ENCODE measurements at regions not wholly inside any gene's neighbourhood (a gene's known extent, or its start where the extent isn't known, plus 50 kb on each side); places are given as distances from the start of the nearest gene placed in this dataset.

- H3K36me3 Mint-ChIP-seq, result no peaks in the 10 kb centered on the region
- H3K79me2 ChIP-seq (ENCODE audit: insufficient read depth, low read length), result no peaks in the 10 kb centered on the region
- peaks cover 0 to 4% (median 2%) of the 10 kb centered on the region in 7 donors for H3K9me3 Mint-ChIP-seq
- H3K27me3 Mint-ChIP-seq (ENCODE audit: low read depth in 3 of 3), result peaks cover 6 to 10% (median 9%) of the 10 kb centered on the region in 3 donors
- H4K20me1 ChIP-seq (ENCODE audit: insufficient read depth, low read length), result no peaks in the 10 kb centered on the region
- peaks cover 0 to 2% of the 10 kb centered on the region in 2 donors for H3K27me3 ChIP-seq (ENCODE audit: control insufficient read depth in 2 of 2, insufficient read depth in 2 of 2, low read length in 2 of 2)
- H3K27ac ChIP-seq (ENCODE audit: low read depth in 1 of 2, low read length in 2 of 2), result no peak overlapping the region
- no peak overlapping the region for H3K4me3 ChIP-seq (replicated peaks in 1 of 3; ENCODE audit: low read depth in 2 of 3, low read length in 3 of 3)
- no peak overlapping the region for H2AFZ ChIP-seq (ENCODE audit: insufficient read depth, low read depth, low read length, poor library complexity, severe bottlenecking)
- H3K4me3 Mint-ChIP-seq, result no peak overlapping the region
- H3K4me1 Mint-ChIP-seq, result no peaks in the 10 kb centered on the region
- TF ChIP-seq CTCF (IDR thresholded peaks at IDR 0.05), result no peak
- no peaks in the 10 kb centered on the region for H3K9me3 ChIP-seq (replicated peaks in 1 of 2; ENCODE audit: control insufficient read depth in 1 of 2, insufficient read depth in 1 of 2, low read length in 2 of 2)
- no peaks in the 10 kb centered on the region for H3K4me1 ChIP-seq (ENCODE audit: control insufficient read depth in 1 of 2, insufficient read depth in 2 of 2, low read length in 2 of 2)
- no peak overlapping the region for H3K27ac Mint-ChIP-seq
- DNase-seq, result no peak
- no peak overlapping the region for H3K4me2 ChIP-seq (replicated peaks; ENCODE audit: extremely low read depth, low read length, poor library complexity, severe bottlenecking)
- no peak overlapping the region for H3K9ac ChIP-seq (ENCODE audit: insufficient read depth, low read length, poor library complexity, severe bottlenecking)
- intact Hi-C loops (cut with micrococcal nuclease), result no loop called here
- no peaks in the 10 kb centered on the region for H3K36me3 ChIP-seq (replicated peaks in 1 of 2; ENCODE audit: control insufficient read depth in 1 of 2, insufficient read depth in 2 of 2, low read length in 2 of 2)
These were observed 160.7 kb upstream of the SV2C start for GRCh38 chr5:75922480-75922879.

- no peak overlapping the region for H3K4me3 ChIP-seq (replicated peaks in 1 of 3; ENCODE audit: low read depth in 2 of 3, low read length in 3 of 3)
- H3K4me2 ChIP-seq (replicated peaks; ENCODE audit: extremely low read depth, low read length, poor library complexity, severe bottlenecking), result no peak overlapping the region
- no peaks in the 10 kb centered on the region for H3K4me1 Mint-ChIP-seq
- no peaks in the 10 kb centered on the region for H3K4me1 ChIP-seq (ENCODE audit: control insufficient read depth in 1 of 2, insufficient read depth in 2 of 2, low read length in 2 of 2)
- H3K9ac ChIP-seq (ENCODE audit: insufficient read depth, low read length, poor library complexity, severe bottlenecking), result no peak overlapping the region
- no peaks in the 10 kb centered on the region for H3K9me3 ChIP-seq (replicated peaks in 1 of 2; ENCODE audit: control insufficient read depth in 1 of 2, insufficient read depth in 1 of 2, low read length in 2 of 2)
- H4K20me1 ChIP-seq (ENCODE audit: insufficient read depth, low read length), result no peaks in the 10 kb centered on the region
- intact Hi-C loops (cut with micrococcal nuclease), result no loop called here
- H3K27ac ChIP-seq (ENCODE audit: low read depth in 1 of 2, low read length in 2 of 2), result no peak overlapping the region
- H3K27me3 Mint-ChIP-seq (ENCODE audit: low read depth in 3 of 3), result peaks cover 10 to 15% (median 10%) of the 10 kb centered on the region in 3 donors
- WGBS (ENCODE audit: insufficient coverage), result 97% methylated on average over 4 of the region's 6 CpGs
- H3K27me3 ChIP-seq (ENCODE audit: control insufficient read depth in 2 of 2, insufficient read depth in 2 of 2, low read length in 2 of 2), result no peaks in the 10 kb centered on the region
- no peak for TF ChIP-seq CTCF (IDR thresholded peaks at IDR 0.05)
- no peaks in the 10 kb centered on the region for H3K36me3 Mint-ChIP-seq
- no peaks in the 10 kb centered on the region for H3K79me2 ChIP-seq (ENCODE audit: insufficient read depth, low read length)
- no peak overlapping the region for H3K4me3 Mint-ChIP-seq
- no peaks in the 10 kb centered on the region for H3K36me3 ChIP-seq (replicated peaks in 1 of 2; ENCODE audit: control insufficient read depth in 1 of 2, insufficient read depth in 2 of 2, low read length in 2 of 2)
- no peak overlapping the region for H2AFZ ChIP-seq (ENCODE audit: insufficient read depth, low read depth, low read length, poor library complexity, severe bottlenecking)
- DNase-seq, result no peak
- H3K27ac Mint-ChIP-seq, result no peak overlapping the region
- H3K9me3 Mint-ChIP-seq, result peaks cover 0 to 4% (median 3%) of the 10 kb centered on the region in 7 donors
These were observed 162.2 kb upstream of the SV2C start for GRCh38 chr5:75921011-75921410.
